GM12875 (cell line): ENCODE measurements at regions not wholly inside any gene's neighbourhood (a gene's known extent, or its start where the extent isn't known, plus 50 kb on each side); places are given as distances from the start of the nearest gene placed in this dataset.

Experiments
- H3K4me3 ChIP-seq: one replicate; pipeline ENCODE4 v1.5.1; 2011; ENCODE audit warnings: low read depth, low read length, control low read depth
- CTCF ChIP-seq: IDR thresholded peaks from 2 replicates; pipeline ENCODE4 v1.5.1; 2011; ENCODE audit warnings: low read depth, mild to moderate bottlenecking, control low read depth, inconsistent platforms, low read length, moderate library complexity, borderline replicate concordance; ENCODE audit not compliant: insufficient read depth

GRCh38 chr9:87141124-87141523 lies 193.8 kb upstream of the GAS1 start:
- no peak for TF ChIP-seq CTCF
- no peak overlapping the region for H3K4me3 ChIP-seq

- no peak overlapping the region for H3K4me3 ChIP-seq
- no peak for TF ChIP-seq CTCF
These were observed 199.6 kb upstream of the GAS1 start for GRCh38 chr9:87146933-87147332.

- H3K4me3 ChIP-seq, result no peak overlapping the region
These were observed 200.5 kb upstream of the GAS1 start for GRCh38 chr9:87147839-87148238.

GRCh38 chr9:87148331-87149104 lies 201.2 kb upstream of the GAS1 start:
- H3K4me3 ChIP-seq, result no peak overlapping the region
- TF ChIP-seq CTCF, result no peak

More at GRCh38 chr9:87147839-87148238, 200.5 kb upstream of the GAS1 start:
- TF ChIP-seq CTCF, result no peak

- TF ChIP-seq CTCF, result no peak
These were observed 202.5 kb upstream of the GAS1 start for GRCh38 chr9:87149799-87150198.

GRCh38 chr9:87152256-87152655 lies 204.9 kb upstream of the GAS1 start:
- no peak for TF ChIP-seq CTCF
- no peak overlapping the region for H3K4me3 ChIP-seq

More at GRCh38 chr9:87149799-87150198, 202.5 kb upstream of the GAS1 start:
- no peak overlapping the region for H3K4me3 ChIP-seq

GRCh38 chr9:87156247-87156646 lies 208.9 kb upstream of the GAS1 start:
- TF ChIP-seq CTCF, result no peak
- H3K4me3 ChIP-seq, result no peak overlapping the region
